AG04450 (cell line): ENCODE measurements at regions not wholly inside any gene's neighbourhood (a gene's known extent, or its start where the extent isn't known, plus 50 kb on each side); places are given as distances from the start of the nearest gene placed in this dataset.

Experiments used
- CTCF ChIA-PET: fragments of 300-600, 350-600 bp; formaldehyde crosslinking; extraction: SDS; loops from one replicate; lab custom pipeline; 2022; ENCODE audit warnings: antibody characterized with exemption, inconsistent platforms; lab: Charles Lee
- POLR2A ChIA-PET: fragments of 350-600 bp; formaldehyde crosslinking; extraction: SDS; loops from one replicate; lab custom pipeline; 2021; ENCODE audit warnings: antibody characterized with exemption, inconsistent platforms; lab: Yijun Ruan, JAX
- DNase-seq: peaks from one replicate; pipeline ENCODE4 v3.0.0-alpha.2; 2011; ENCODE audit warnings: low read depth, low spot score
- H3K27ac ChIP-seq: one replicate; pipeline ENCODE4 v1.5.1; 2012; ENCODE audit warnings: low read depth, low read length, control low read depth
- H3K27me3 ChIP-seq: one replicate; pipeline ENCODE4 v1.6.0; 2012; ENCODE audit warnings: low read length; ENCODE audit not compliant: control insufficient read depth, insufficient read depth
- H3K4me3 ChIP-seq: 2 replicates; pipeline ENCODE4 v1.5.1; 2011; ENCODE audit warnings: mild to moderate bottlenecking, low read depth, low read length, control low read depth
- H3K9me3 ChIP-seq: 2 replicates; pipeline ENCODE4 v1.5.1; 2012; ENCODE audit warnings: low read length; ENCODE audit not compliant: control insufficient read depth, insufficient read depth
- CTCF ChIP-seq: IDR thresholded peaks from 2 replicates; pipeline ENCODE4 v1.5.1; 2011; ENCODE audit warnings: low read depth, low read length, control low read depth, inconsistent platforms

GRCh38 chr5:158140120-158140731, 281.3 kb upstream of the CLINT1 start:
- Histone ChIP-seq H3K27ac (no peak overlapping the region), H3K4me3 (no peak overlapping the region), H3K9me3 (no peaks in the 10 kb centered on the region), H3K27me3 (no peaks in the 10 kb centered on the region)
- POLR2A ChIA-PET = no interaction called here
- DNase-seq = no peak
- CTCF ChIA-PET = interaction anchor here (1.4 to 2.0 kb wide), 2 partner anchors 35 to 65 kb away, joined by 3 to 5 read pairs; no protein-coding TSS in a partner anchor
- TF ChIP-seq CTCF = no peak

GRCh38 chr5:158139161-158139560, 280.2 kb upstream of the CLINT1 start:
- CTCF ChIA-PET = no interaction called here
- no peak for DNase-seq

GRCh38 chr5:158135682-158136179, 276.8 kb upstream of the CLINT1 start:
- H3K27me3 ChIP-seq = no peaks in the 10 kb centered on the region
- no peak for DNase-seq
- no peaks in the 10 kb centered on the region for H3K9me3 ChIP-seq
- no peak overlapping the region for H3K27ac ChIP-seq
- TF ChIP-seq CTCF = no peak
- ChIA-PET POLR2A (no interaction called here), CTCF (interaction anchor here (1.4 kb wide), 1 partner anchor 61 kb away, joined by 3 read pairs; no protein-coding TSS in a partner anchor)
- H3K4me3 ChIP-seq = no peak overlapping the region

More at GRCh38 chr5:158139161-158139560, 280.2 kb upstream of the CLINT1 start:
- Histone ChIP-seq H3K4me3 (no peak overlapping the region), H3K27ac (no peak overlapping the region), H3K9me3 (no peaks in the 10 kb centered on the region), H3K27me3 (no peaks in the 10 kb centered on the region)
- POLR2A ChIA-PET = no interaction called here
- no peak for TF ChIP-seq CTCF

GRCh38 chr5:158133369-158133768, 274.4 kb upstream of the CLINT1 start:
- Histone ChIP-seq H3K4me3 (no peak overlapping the region), H3K9me3 (no peaks in the 10 kb centered on the region), H3K27ac (no peak overlapping the region), H3K27me3 (no peaks in the 10 kb centered on the region)
- ChIA-PET POLR2A (interaction anchor here (0.5 kb wide), 1 partner anchor 144 kb away, joined by 3 read pairs; no protein-coding TSS in a partner anchor), CTCF (interaction anchor here (1.4 kb wide), 1 partner anchor 562 kb away, joined by 3 read pairs; no protein-coding TSS in a partner anchor)
- DNase-seq = no peak
- TF ChIP-seq CTCF = no peak

- Histone ChIP-seq H3K4me3 (no peak overlapping the region), H3K27me3 (no peaks in the 10 kb centered on the region), H3K27ac (no peak overlapping the region), H3K9me3 (no peaks in the 10 kb centered on the region)
- CTCF ChIA-PET = no interaction called here
- TF ChIP-seq CTCF = no peak
- DNase-seq = no peak
- POLR2A ChIA-PET = no interaction called here
These were observed 268.6 kb upstream of the CLINT1 start for GRCh38 chr5:158127536-158127935.
